ENCODE measurements at regions not wholly inside any gene's neighbourhood (a gene's known extent, or its start where the extent isn't known, plus 50 kb on each side); places are given as distances from the start of the nearest gene placed in this dataset.

DNA sequence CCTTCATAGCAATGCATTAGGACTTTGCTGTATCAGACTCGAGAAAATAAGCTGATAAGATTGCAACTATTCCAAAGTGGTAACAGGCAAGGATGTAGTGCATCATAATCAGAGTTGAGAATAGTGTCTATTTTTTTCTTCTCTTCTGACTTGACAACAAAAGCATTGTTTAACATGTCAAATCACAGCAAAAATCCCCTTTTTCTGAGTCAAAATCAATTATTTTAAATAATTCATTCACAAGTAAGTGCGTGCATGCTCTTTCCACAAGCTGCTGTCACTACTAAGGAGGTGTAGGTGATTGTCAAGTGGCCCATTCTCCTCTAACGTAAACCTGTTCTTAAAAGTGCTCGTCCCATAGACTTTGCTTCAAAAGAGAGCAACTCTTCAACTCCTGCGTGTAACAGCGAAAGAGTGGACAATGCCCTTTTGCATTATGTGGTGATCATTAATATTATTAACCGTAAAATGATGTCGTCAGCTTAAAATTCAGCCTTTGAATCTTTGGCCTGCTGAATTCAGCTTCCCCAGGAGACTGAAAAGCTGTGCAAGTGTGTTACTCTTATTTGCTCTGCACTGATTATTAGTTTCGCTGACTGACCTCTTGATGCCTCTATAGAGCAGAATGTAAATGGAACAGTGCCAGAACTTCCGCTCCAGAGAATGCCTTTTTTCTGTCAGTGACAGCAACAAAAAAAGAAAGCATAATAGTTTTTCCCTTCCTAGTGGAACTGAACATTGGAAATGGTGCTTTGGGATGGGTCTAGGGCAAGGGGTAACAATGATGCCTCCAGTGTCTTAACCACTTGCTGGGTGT, 680.8 kb upstream of the SEMA6A start:
- DNase-seq: no peak

DNA sequence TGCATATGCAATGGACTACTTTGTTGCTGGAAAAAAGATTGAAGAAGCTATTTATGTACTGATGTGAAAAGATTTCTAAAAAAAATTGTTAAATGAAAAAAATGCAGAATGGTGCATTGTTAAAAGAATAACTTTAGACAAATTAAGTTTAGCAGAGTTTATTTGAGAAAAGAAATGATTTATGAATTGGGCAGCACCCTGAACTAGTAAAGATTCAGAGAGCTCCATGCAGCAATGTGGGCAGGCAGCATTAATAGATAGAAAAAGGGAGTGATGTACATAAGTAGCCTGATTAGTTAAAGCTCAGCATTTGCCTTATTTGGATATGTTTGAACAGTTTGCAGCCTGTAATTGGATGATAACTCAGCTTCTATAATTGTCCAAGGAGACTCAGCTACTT, 677.9 kb upstream of the SEMA6A start:
- no peak for DNase-seq

GRCh38 chr5:117249086-117249815, 674.6 kb upstream of the SEMA6A start:
- DNase-seq: no peak

- DNase-seq: no peak
Measured at GRCh38 chr5:117246424-117246823, 671.8 kb upstream of the SEMA6A start.

- DNase-seq: no peak
Measured at GRCh38 chr5:117245130-117245529, 670.5 kb upstream of the SEMA6A start.

DNA sequence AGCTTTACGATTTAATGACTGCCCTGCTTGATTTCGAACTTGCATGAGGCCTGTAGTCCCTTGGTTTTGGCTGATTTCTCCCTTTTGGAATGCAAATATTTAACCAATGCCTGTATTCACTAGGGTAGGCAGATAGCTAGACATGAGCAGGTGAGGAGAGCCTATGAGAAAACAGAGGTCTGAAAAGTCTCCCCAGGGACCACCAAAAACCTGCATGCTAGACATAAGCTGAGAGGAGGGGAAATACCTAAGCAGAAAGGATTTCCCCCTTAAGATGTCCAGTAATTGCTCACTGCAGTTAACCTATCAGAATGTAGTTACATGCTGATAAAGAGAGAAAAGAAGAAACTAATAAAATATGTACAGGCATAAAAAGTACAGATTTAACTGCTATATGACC, 667.4 kb upstream of the SEMA6A start:
- DNase-seq: no peak

DNA sequence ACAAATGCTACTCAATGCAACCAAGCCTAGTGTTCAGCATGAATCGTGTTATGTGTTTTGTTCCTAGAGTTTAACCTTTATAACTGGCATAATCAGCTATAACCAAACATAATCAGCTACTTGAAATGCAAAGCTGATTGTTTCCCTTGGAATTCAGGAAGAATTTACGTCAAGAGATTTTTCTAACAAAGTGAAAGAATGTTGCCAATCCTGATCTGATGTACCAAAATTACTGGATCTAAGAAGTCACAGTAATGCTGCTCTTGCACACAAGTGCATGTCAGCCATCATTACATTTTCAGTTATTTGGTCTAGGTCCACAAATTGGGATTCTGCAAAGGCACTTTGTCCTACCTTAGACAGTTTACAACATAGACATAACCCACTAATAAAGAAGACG, 662.3 kb upstream of the SEMA6A start:
- no peak for DNase-seq

DNA sequence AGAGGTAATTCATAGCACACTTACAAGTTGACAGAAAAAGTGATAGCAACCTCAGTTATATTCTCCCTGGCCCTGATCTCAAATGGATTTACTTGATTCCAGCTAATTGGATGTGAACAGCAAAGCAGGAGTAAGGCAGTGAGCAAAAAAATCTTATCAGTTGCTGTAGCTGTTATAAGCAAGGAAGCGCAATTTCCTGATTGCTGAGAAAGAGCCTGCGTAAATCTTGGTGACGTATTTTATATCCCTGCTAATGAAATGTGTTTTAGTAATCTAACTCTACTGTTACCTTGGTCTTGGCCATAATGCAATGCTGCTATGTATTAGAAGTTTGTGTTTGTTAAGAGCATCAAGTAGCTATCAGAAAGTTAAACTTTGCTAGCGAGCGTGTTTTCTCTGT, 661.2 kb upstream of the SEMA6A start:
- no peak for DNase-seq

GRCh38 chr5:117230375-117230774, 655.8 kb upstream of the SEMA6A start:
- no peak for DNase-seq

DNA sequence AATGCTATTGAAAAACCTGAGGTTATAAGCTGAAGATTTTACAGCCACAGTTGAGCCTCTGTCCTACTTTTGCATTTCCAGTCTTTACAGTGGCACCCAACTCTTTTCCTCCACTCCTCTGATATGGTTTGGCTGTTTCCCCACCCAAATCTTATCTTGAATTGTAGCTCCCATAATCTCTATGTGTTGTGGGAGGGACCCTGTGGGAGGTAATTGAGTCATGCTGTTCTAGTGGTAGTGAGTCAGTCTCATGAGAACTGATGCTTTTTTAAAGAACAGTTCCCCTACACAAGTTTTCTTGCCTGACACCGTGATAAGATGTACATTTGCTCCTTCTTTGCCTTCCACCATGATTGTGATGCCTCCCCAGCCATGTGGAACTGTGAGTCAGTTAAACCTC, 646.1 kb upstream of the SEMA6A start:
- no peak for DNase-seq

DNA sequence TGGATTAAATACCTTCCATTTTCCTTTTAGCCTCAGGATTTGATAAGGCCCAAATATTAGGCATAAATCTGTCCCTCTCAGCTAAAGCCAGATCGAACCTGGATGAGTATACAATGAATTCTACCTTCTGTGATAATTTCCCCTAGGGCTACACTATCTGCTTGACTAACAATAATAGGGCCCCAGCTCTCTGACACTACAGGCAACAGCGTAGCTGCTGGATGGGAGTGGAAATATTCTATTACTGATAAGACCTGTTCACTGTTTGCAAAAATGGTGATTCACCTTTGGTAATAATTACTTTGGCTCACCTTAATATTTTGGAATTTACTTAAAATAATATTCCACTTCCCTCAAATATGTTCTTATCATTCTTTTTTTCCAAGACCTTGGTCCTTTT, 644.2 kb upstream of the SEMA6A start:
- DNase-seq: no peak

- DNase-seq: no peak
Measured at GRCh38 chr5:117212866-117213265, 638.2 kb upstream of the SEMA6A start.

- no peak for DNase-seq
Measured at GRCh38 chr5:117210796-117211195, 636.2 kb upstream of the SEMA6A start.

- no peak for DNase-seq
Measured at GRCh38 chr5:117209479-117209878, 634.9 kb upstream of the SEMA6A start.

DNA sequence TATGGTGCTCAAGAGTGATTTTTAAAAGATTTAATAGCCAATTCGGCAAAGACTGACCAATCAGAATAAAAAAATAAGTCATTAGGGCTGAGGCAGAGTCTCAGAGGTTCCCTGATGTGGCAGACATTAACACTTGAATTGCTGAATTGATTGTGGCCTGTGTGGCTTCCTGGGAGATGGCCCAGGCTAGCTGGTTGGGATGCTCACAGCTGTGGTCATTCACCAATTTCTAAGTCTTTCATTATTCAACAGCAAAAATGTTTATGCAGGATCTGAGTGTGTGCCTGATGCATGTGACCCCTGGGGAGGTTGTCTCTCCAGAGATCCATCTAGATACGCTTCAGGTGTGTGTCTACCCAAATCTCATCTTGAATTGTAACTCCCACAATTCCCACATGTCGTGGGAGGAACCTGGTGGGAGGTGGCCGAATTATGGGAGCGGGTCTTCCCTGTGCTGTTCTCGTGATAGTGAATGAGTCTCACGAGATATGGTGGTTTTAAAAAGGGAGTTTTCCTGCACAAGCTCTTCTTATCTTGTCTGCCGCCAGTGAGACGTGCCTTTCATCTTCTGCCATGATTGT, 632.6 kb upstream of the SEMA6A start:
- DNase-seq: no peak

DNA sequence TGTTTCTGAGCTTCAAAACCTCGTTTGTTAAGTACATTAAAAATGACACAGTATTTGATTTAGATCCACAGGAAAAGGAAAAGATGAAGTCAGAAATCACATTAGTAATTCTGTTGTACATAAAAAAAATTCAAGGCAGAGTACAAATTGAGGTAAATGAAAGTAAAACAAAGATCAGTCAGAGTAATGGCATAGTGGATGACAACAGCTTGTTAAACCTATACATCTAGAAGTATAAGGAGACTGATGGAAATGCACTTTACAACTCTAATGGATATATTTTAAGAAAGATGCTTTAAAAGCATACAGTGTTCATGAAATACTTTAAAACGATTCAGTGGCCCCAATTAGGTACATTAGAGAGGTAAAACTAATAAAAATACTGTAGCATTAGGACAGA, 631.3 kb upstream of the SEMA6A start:
- DNase-seq: no peak

GRCh38 chr5:117204926-117205869, 630.6 kb upstream of the SEMA6A start:
- no peak for DNase-seq

DNA sequence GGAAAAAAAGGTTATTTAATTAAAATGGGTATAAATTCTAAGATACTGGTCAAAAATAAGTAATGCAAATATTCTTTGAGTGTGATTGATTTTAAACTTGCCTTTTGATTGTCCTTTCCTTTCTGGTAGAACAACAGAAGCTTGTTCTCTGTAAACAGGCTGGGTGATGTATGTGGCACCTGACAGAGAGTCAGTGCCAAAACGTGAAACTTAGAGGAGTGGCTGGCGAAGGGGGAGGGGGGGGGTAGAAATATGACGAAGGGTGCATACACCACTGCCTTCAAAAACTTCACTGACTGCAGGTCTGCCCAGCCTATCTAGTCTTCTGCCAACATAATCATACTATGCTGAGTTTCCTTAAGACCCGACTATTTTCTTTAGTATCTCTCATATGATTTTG, 629.8 kb upstream of the SEMA6A start:
- DNase-seq: no peak

- no peak for DNase-seq
Measured at GRCh38 chr5:117203584-117203983, 629.0 kb upstream of the SEMA6A start.

- DNase-seq: no peak
Measured at GRCh38 chr5:117201001-117201400, 626.4 kb upstream of the SEMA6A start.

DNA sequence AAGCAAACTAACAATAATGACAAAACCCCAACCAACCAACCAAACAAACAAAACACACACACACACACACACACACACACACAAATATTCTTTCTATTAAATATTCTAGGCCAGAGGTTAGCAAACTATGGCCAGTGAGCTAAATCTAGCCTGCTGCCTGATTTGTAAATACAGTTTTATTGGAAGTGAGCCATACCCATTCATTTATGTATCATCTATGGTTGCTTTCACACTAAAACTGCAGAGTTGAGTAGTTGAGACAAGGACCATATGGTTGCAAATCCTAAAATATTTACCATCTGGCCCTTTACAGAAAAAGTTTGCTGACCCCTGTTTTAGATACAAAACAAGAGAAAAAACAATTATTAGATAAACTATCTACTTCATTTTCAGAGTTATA, 620.5 kb upstream of the SEMA6A start:
- no peak for DNase-seq

GRCh38 chr5:117191251-117191650, 616.6 kb upstream of the SEMA6A start:
- DNase-seq: no peak

- no peak for DNase-seq
Measured at GRCh38 chr5:117189784-117190183, 615.2 kb upstream of the SEMA6A start.
